ENCODE measurements at regions not wholly inside any gene's neighbourhood (a gene's known extent, or its start where the extent isn't known, plus 50 kb on each side); places are given as distances from the start of the nearest gene placed in this dataset.

DNA sequence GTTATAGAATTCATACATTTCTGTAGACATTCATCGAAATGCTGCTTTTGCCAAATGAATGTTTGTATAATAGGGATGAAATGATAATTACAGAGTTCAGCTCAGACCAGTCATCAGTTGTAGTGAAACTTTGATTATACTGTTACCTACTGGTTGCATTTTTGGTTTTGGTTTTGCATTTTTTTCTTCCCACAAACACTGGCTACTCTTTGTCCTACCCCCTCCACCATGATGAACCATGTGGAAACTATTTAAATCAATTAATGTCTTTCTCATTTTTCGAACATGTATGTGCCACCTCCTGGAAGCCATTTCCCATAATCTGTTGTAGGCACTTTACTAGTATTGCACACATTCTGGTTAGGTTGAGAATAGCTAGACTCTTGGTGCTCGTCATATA lies 75.3 kb upstream of the MTNR1B start:
- H3K4me3 ChIP-seq (ENCODE audit: low read depth, low read length), result no peak overlapping the region

DNA sequence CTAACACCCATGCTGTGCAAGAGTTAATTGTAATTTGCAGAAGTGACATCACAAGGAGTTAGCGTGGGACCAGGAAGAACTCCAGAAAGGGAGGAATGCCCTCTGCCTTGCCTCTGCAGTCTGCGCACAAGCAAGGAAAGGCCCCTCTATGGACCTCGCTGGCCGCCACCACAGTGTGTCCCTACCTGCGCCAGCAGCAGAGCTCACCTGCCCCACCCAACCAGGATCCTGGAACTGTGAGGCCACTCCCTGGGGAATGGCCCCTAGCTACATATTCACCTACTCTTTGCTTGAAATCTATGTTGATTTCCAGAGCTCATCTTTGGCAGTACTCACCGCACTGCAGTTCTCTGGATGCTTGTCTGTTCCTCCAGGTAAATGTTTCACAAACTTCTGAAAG lies 72.0 kb upstream of the MTNR1B start:
- TF ChIP-seq, protein P1, sequence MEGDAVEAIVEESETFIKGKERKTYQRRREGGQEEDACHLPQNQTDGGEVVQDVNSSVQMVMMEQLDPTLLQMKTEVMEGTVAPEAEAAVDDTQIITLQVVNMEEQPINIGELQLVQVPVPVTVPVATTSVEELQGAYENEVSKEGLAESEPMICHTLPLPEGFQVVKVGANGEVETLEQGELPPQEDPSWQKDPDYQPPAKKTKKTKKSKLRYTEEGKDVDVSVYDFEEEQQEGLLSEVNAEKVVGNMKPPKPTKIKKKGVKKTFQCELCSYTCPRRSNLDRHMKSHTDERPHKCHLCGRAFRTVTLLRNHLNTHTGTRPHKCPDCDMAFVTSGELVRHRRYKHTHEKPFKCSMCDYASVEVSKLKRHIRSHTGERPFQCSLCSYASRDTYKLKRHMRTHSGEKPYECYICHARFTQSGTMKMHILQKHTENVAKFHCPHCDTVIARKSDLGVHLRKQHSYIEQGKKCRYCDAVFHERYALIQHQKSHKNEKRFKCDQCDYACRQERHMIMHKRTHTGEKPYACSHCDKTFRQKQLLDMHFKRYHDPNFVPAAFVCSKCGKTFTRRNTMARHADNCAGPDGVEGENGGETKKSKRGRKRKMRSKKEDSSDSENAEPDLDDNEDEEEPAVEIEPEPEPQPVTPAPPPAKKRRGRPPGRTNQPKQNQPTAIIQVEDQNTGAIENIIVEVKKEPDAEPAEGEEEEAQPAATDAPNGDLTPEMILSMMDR (conservative IDR thresholded peaks at IDR 0.05; ENCODE audit: low read depth, low read length), result no peak
- no peak for DNase-seq (ENCODE audit: low read depth)
- no peak overlapping the region for H3K4me3 ChIP-seq (ENCODE audit: low read depth, low read length)

More for the DNA sequence above, 75.3 kb upstream of the MTNR1B start:
- no peak for DNase-seq (ENCODE audit: low read depth)
- TF ChIP-seq, protein P1 (conservative IDR thresholded peaks at IDR 0.05; ENCODE audit: low read depth, low read length), result no peak

DNA sequence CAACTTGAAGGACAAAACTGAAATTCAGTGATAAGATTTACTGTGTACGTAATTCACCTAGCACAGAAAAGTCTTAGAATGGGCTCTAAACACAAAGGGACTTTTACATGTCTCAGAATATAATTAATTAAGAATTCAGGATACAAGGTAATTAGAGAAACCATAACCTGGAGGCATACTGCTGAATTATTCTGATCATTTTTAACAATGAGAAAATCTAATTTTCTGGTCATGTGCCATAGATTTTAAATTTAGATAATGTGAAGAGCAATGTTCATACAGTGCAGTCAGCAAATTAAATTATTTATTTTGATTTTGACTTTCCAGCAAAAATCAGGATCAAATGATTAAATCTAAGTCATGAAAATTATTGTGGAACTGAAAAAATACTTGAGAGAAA lies 67.0 kb upstream of the MTNR1B start:
- TF ChIP-seq, protein P1 (conservative IDR thresholded peaks at IDR 0.05; ENCODE audit: low read depth, low read length), result no peak
- H3K4me3 ChIP-seq (ENCODE audit: low read depth, low read length), result no peak overlapping the region
- no peak for DNase-seq (ENCODE audit: low read depth)

DNA sequence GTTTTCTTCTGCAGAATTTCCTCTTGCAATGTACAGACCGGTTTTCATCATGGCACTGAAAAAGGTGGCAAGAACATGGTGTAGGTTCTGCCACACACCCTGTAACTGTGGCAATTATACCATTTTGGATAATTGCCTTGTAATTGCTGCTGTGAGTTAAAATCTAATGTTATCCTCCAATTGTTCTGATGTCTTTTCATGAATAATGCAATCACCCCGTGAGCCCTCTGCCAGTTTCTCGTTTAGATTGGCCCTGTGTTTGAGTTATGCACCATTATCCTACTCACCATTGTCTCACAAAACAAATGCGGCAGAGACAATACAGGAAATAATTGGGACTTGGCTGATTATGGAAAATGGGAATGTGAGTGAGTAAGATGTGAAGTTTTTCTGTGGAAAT lies 61.8 kb upstream of the MTNR1B start:
- DNase-seq (ENCODE audit: low read depth), result no peak
- TF ChIP-seq, protein P1 (conservative IDR thresholded peaks at IDR 0.05; ENCODE audit: low read depth, low read length), result no peak
- H3K4me3 ChIP-seq (ENCODE audit: low read depth, low read length), result no peak overlapping the region

DNA sequence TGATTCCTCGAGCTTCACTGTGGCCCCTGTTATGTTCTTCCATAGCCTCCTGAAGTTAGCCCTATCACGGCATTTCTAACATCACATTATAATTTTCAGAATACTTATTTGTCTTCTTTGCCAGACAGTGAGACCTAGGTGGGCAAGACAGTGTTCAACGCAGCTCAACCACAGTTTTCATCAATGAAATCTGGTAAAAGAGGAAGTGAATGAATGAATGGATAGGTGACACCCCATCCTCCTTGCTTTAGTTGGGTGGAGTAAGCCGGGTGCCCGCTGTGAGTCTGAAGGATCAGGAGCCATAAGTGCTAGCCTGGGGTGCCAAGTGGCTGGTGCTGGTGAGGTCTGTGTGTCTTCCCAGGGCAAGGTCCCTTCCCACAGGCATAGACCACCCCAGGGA lies 60.2 kb upstream of the MTNR1B start:
- no peak overlapping the region for H3K4me3 ChIP-seq (ENCODE audit: low read depth, low read length)
- DNase-seq (ENCODE audit: low read depth), result no peak
- TF ChIP-seq, protein P1 (conservative IDR thresholded peaks at IDR 0.05; ENCODE audit: low read depth, low read length), result no peak

DNA sequence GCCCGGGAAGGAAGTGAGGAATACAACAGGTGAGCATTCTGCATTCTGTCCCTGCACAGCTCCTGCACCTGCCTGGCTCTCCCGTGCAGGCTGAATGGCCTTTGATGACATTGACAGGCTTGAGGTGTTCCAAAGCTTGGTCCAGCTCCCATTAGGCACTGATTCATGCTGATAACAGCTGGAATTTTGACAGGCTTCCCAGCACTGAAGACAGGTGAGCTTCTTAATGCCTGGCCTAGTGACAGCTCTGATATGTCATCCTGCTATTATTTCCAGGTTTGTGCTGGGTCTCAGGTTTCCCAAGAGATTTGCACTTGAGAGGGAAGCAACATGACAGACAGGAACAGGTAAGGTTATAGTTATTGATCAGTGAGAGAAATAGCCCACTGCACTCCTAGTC lies 58.0 kb upstream of the MTNR1B start:
- DNase-seq (ENCODE audit: low read depth), result no peak
- no peak overlapping the region for H3K4me3 ChIP-seq (ENCODE audit: low read depth, low read length)
- TF ChIP-seq, protein P1 (conservative IDR thresholded peaks at IDR 0.05; ENCODE audit: low read depth, low read length), result no peak

DNA sequence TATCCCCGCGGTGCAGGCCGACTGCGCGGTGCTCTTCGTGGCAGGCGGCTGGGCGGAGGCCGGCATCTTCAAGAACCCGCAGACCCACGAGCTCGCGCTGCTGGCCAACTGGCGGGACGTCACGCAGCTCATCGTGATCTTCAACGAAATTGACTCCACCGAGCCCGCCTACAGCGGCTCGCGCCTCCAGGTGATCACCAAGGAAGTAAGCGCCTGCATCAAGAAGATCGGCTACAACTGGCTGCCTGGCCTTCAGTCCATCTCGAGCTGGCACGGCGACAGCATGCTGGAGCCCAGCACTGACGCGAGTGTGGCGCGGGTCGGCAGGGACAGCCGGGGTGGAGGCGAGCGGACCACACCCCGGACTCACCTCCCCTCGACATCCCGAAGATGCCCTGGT lies 53.9 kb upstream of the MTNR1B start:
- TF ChIP-seq, protein P1 (conservative IDR thresholded peaks at IDR 0.05; ENCODE audit: low read depth, low read length), result no peak
- no peak for DNase-seq (ENCODE audit: low read depth)
- H3K4me3 ChIP-seq (ENCODE audit: low read depth, low read length), result no peak overlapping the region

Measured in choroid plexus epithelial cell (primary cell).